ENCODE measurements at regions not wholly inside any gene's neighbourhood (a gene's known extent, or its start where the extent isn't known, plus 50 kb on each side); places are given as distances from the start of the nearest gene placed in this dataset.
"Not testable (repeated sequence)": the region's sequence is repeated elsewhere in the genome, so short reads cannot be mapped to it uniquely, and the experiment has no call there.

- Histone ChIP-seq H3K4me2 (ENCODE audit: low read length) (no peak overlapping the region), H3K4me3 (ENCODE audit: low read depth, low read length) (no peak overlapping the region), H3K79me2 (no peaks in the 10 kb centered on the region), H3K9me3 (ENCODE audit: control insufficient read depth, low read length) (no peaks in the 10 kb centered on the region), H3K27ac (no peak overlapping the region), H3K9ac (no peak overlapping the region), H3K27me3 (ENCODE audit: control insufficient read depth, insufficient read depth, low read length) (no peaks in the 10 kb centered on the region), H2AFZ (no peak overlapping the region), H3K36me3 (ENCODE audit: control insufficient read depth, insufficient read depth, low read length) (no peaks in the 10 kb centered on the region), H3K4me1 (no peaks in the 10 kb centered on the region)
- TF ChIP-seq CTCF (IDR thresholded peaks at IDR 0.05): no peak
Observed at GRCh38 chrX:7637066-7637465, 205.9 kb upstream of the VCX start.

- H3K27ac ChIP-seq: no peak overlapping the region
- H3K4me3 ChIP-seq (ENCODE audit: low read depth, low read length): no peak overlapping the region
- no peak for TF ChIP-seq CTCF (IDR thresholded peaks at IDR 0.05)
Observed at GRCh38 chrX:7635604-7636003, 207.4 kb upstream of the VCX start.

GRCh38 chrX:7620560-7620959 lies 222.4 kb upstream of the VCX start:
- H3K36me3 ChIP-seq (ENCODE audit: control insufficient read depth, insufficient read depth, low read length): no peaks in the 10 kb centered on the region
- no peaks in the 10 kb centered on the region for H3K9me3 ChIP-seq (ENCODE audit: control insufficient read depth, low read length)
- no peaks in the 10 kb centered on the region for H3K4me1 ChIP-seq
- no peak overlapping the region for H2AFZ ChIP-seq
- no peaks in the 10 kb centered on the region for H3K79me2 ChIP-seq
- no peak for TF ChIP-seq CTCF (IDR thresholded peaks at IDR 0.05)
- no peak overlapping the region for H3K27ac ChIP-seq
- no peak overlapping the region for H3K4me2 ChIP-seq (ENCODE audit: low read length)
- H3K9ac ChIP-seq: no peak overlapping the region
- no peak overlapping the region for H3K4me3 ChIP-seq (ENCODE audit: low read depth, low read length)
- no peaks in the 10 kb centered on the region for H3K27me3 ChIP-seq (ENCODE audit: control insufficient read depth, insufficient read depth, low read length)

More at GRCh38 chrX:7635604-7636003, 207.4 kb upstream of the VCX start:
- Histone ChIP-seq H3K27me3 (ENCODE audit: control insufficient read depth, insufficient read depth, low read length) (no peaks in the 10 kb centered on the region), H3K4me2 (ENCODE audit: low read length) (no peak overlapping the region), H3K9ac (no peak overlapping the region), H3K79me2 (no peaks in the 10 kb centered on the region), H2AFZ (no peak overlapping the region), H3K9me3 (ENCODE audit: control insufficient read depth, low read length) (no peaks in the 10 kb centered on the region), H3K36me3 (ENCODE audit: control insufficient read depth, insufficient read depth, low read length) (no peaks in the 10 kb centered on the region), H3K4me1 (no peaks in the 10 kb centered on the region)

GRCh38 chrX:7617994-7618393 lies 225.0 kb upstream of the VCX start:
- Histone ChIP-seq H3K4me2 (ENCODE audit: low read length) (no peak overlapping the region), H3K36me3 (ENCODE audit: control insufficient read depth, insufficient read depth, low read length) (no peaks in the 10 kb centered on the region), H3K9ac (no peak overlapping the region), H3K4me3 (ENCODE audit: low read depth, low read length) (no peak overlapping the region), H3K27me3 (ENCODE audit: control insufficient read depth, insufficient read depth, low read length) (no peaks in the 10 kb centered on the region), H3K4me1 (no peaks in the 10 kb centered on the region), H3K27ac (no peak overlapping the region), H3K79me2 (no peaks in the 10 kb centered on the region), H3K9me3 (ENCODE audit: control insufficient read depth, low read length) (no peaks in the 10 kb centered on the region), H2AFZ (no peak overlapping the region)
- TF ChIP-seq CTCF (IDR thresholded peaks at IDR 0.05): no peak

- Histone ChIP-seq H2AFZ (no peak overlapping the region), H3K4me1 (no peaks in the 10 kb centered on the region), H3K79me2 (no peaks in the 10 kb centered on the region), H3K4me2 (ENCODE audit: low read length) (no peak overlapping the region), H3K4me3 (ENCODE audit: low read depth, low read length) (no peak overlapping the region), H3K27me3 (ENCODE audit: control insufficient read depth, insufficient read depth, low read length) (no peaks in the 10 kb centered on the region), H3K9me3 (ENCODE audit: control insufficient read depth, low read length) (no peaks in the 10 kb centered on the region), H3K27ac (no peak overlapping the region), H3K9ac (no peak overlapping the region), H3K36me3 (ENCODE audit: control insufficient read depth, insufficient read depth, low read length) (no peaks in the 10 kb centered on the region)
- no peak for TF ChIP-seq CTCF (IDR thresholded peaks at IDR 0.05)
Observed at GRCh38 chrX:7614616-7615015, 228.4 kb upstream of the VCX start.

GRCh38 chrX:7608625-7609024 lies 234.3 kb upstream of the VCX start:
- not testable (repeated sequence) for H3K4me1 ChIP-seq; H3K27me3 ChIP-seq (ENCODE audit: control insufficient read depth, insufficient read depth, low read length); H2AFZ ChIP-seq; H3K79me2 ChIP-seq; H3K4me3 ChIP-seq (ENCODE audit: low read depth, low read length); H3K4me2 ChIP-seq (ENCODE audit: low read length); H3K27ac ChIP-seq; H3K9ac ChIP-seq; H3K9me3 ChIP-seq (ENCODE audit: control insufficient read depth, low read length); H3K36me3 ChIP-seq (ENCODE audit: control insufficient read depth, insufficient read depth, low read length)
